HS-27A (cell line): ENCODE measurements at regions not wholly inside any gene's neighbourhood (a gene's known extent, or its start where the extent isn't known, plus 50 kb on each side); places are given as distances from the start of the nearest gene placed in this dataset.
"Not testable (repeated sequence)": the region's sequence is repeated elsewhere in the genome, so short reads cannot be mapped to it uniquely, and the experiment has no call there.

Experiments
- DNase-seq: peaks from one replicate; pipeline ENCODE4 v3.0.0-alpha.2; 2012; ENCODE audit warnings: low read depth, missing footprints

DNA sequence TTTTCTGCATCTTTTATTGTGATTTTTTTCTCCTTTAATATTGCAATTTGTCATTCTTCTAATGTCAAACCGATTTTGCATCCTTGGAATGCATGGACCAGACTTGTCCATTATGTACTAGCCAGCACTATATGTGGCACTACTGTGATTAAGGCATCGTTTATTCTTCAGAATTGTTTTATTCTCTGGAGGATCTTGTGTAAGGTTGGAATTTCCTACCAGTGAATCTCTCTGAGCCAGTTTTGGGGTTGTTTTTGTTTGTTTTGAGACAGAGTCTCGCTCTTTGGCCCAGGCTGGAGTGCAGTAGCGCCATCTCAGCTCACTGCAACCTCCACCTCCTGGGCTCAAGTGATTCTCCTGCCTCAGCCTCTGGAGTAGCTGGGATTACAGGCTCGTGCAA, 58.5 kb downstream of the IGLL5 start:
- no peak for DNase-seq

DNA sequence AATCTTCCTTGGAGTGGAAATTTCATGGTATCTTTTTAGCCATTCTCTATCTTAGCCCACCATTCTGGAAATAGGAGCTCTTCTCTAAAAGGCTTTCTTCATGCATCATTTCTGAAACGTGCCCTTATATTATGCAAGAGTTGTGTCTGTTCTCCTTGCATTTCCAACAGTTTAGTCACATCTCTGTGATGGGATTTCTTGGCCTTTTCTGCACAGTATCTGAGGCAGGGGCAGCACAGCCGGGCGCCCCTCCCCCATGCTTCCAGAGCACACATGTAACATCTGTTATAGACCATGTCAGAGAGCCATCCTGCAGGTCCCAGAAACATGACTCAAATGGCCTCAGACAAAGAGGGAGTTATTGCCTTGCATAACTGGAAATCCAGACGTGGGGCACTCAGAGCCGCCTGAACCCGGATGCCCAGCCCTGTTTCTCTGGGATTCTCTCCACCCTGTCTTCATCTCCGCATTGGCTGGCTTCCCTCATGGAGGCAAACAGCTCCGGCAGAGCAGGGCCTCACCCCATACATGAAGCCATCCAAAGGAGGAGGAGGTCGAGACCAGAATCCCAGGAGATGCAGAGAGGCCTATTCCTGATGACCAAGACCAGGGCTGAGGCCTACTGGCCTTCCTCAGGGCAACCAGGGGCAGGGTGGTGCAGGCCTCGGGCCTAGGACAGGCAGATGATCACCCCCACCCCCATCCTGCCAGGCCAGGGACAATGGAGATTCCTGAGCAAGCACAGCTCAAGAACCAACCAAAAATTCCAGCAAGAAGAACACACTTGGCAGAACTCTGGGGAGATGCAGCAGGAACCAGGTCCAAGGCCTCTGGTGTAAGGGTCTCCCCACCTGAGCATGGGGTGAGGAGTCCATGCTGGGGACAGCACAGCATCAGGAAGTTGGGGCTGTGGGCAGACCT, 61.3 kb downstream of the IGLL5 start:
- DNase-seq = no peak

DNA sequence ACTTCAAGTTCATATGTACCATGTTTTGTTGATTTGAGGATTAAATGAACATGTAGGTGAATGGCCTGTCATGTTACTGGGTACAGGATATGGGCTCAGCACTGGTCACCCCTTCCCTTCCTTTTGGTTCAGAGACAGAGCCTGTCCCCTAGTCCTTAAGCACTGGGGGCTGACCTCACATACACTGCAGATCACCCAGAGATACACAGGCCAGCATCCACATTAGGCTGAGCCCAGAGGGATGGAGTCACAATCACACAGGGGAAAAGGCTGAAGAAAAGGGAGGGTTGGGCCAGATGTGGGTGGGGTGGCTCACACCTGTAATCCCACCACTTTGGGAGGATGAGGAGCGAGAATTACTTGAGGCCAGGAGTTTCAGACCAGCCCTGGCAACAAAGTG, 62.3 kb downstream of the IGLL5 start:
- no peak for DNase-seq

DNA sequence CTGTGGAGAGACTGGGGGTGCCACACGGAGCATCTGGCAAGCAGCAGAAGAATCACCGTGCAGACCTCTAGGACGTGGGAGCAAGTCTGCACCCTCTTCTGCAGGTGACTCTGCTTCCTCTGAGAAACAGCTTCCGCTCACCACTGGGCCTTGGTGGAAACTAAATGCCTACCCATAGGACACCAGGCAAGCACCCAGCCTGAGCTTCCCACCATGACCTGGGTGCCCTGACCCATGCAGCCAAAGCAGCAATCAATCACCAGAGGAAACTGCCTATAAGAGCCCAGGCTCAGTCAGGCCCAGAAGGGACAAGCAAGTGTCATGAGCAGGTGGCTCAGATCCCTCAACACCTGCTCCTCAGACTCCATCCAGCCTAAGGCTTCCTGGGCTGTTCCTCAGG, 63.4 kb downstream of the IGLL5 start:
- DNase-seq = no peak

DNA sequence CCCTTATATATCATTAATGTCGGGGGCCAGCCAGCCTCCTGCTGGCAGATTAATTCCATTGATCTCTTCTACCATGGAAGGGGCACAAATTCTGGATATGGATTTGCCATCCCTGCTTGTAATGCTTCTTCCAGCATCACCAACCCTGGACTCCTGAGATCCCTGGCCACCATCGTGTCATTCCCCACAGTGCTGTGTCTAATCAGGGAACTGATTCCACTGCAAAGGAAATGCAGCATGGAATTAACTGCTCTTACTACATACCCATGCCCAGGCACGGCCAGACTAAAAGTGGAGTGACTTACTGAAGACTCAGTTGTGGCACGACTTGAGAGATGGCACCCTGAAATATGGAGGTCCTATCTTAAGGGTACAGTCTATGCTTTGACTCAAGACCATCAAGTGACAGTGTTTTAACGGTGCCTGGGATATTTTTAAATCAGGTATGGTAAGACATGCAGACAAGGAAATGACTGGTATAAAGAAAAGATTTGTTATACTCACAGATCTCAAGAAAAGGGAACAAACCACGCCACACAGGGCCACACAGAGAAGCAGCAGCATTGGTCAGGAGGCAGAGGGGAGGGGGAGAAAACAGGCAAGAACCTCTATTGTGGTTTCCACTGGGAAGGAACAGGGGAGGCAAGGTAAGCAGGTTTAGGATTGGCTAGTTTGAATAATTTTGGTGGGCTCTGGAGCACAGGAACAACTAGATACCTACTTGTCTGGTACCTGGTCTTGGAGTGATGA, 65.1 kb downstream of the IGLL5 start:
- DNase-seq = no peak

DNA sequence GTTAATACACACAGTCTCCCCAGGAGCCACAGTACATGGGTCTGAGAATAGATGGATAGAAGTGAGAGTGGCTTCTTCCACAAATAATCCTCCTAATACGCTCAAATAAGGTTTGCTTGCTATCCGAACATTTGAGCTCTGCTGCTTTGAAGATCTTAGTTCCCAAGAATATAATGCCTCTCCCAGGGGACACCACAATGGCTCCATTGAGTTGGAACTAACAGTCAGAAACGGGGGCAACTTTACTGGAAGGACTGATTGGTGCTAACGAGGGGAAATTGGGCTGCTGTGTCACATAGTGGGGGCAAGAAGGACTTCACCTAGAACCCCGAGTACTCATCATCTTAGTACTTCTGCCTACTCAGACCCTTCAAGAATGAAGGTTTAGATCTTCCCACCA, 66.2 kb downstream of the IGLL5 start:
- no peak for DNase-seq

DNA sequence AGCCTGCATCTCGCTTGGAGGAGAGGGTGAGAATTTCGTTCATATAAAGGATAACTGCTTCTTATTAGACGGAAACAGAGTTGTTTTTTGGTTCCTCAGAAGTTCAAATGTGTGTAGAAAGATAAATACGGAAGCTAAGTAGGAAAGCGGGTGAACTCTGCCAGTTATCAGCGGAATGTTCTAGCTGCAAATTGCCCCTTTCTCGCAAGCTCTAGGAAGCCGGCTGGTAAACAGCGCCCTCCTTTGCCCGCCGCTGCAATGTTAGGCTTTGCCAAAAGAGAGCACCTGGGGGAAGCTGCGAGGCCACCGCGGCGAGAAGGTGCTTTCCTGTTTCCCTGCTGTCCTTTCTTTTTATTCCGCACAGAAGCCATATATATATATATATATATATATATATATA, 67.0 kb downstream of the IGLL5 start:
- DNase-seq = no peak

DNA sequence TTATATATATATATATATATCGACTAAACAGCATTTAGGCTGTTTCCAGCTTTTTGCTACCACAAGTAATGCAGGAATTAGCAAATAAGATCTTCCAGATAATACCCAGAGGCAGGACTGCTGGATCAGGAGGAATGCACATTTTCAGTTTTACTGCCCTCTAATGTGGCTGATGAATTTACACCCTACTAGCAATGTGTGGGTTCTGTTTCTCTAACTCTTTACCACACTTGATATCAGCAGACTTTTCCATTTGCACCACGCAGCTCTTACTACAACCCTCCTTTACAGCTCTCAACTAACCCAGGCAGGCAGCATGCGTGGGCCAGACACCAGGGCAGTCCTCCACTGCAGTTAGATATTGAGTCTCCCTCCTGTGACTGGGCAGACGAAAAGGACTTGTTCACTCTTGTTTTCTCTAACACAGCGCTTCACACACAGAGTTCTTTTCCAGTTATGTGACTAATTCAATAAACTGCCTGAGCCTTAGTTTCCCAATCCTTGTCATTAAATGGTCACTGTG, 67.7 kb downstream of the IGLL5 start:
- no peak for DNase-seq

DNA sequence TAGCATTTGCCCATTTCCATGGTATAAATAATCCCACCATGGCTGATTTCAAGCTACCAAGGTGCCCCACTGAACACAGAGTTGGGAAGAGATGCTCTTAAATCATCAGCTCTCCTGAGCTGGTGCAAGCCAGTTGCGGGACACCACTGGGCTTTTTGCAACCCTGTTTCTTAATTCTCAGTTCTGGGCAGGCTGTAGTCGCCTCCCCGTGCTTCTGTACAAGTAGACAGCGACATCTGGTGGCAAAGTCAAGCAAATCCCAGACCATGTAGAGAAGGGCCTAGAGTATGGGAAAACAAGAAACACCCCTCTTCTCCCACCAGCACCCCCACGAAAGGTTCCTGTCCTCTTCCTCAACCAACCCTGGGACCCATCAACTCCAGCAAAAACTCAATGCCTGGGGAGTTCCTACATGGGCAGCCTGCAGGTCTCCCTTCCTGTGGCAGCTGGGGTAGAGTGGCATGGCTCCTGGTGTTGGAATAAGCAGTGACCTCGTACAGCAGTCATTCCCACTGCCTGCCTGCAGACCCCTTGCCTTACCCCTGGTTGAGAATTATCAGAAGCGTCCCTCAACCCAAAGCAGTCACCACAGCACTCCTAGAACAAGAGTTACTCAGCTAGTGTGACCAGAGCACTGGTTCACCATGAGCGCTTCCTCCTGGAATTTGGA, 68.4 kb downstream of the IGLL5 start:
- DNase-seq = peak; percentile 4

DNA sequence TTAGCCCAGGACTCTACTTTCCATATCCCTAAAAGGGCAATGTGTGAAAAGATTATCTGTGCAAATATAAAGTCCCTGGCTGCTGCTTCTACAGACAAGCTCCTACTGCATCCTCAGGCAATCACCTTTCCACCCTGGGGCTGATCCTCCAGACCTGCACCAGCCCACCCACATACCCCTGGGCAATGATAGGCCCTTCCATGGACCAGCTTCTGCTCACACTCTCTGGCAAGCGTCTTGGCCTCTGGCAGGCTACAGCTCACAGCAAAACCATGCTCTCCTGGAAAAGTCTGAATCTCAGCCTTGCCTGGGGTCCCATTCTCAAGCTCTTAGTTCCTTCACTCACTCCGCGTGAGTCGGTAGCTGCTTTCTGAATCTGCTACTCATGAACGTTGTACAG, 69.5 kb downstream of the IGLL5 start:
- no peak for DNase-seq

DNA sequence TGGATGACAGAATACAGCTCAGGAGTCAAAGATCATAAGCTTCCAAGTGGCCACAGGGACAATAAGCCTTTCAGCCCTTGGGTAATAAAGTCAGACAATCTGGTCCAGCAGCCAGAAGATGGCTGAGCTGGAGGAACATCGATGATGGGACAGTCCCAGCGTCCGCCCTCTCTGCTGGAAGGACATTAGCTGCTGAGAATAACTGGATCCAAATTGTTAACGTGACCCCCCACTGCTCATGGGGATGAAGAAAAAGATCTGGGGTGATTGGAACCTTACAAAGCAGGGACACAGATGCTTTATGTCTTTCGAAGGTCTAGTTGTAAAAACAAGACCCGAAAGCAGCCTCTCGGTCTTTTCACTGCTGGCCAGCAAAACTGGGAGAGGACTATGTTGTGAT, 71.0 kb downstream of the IGLL5 start:
- no peak for DNase-seq

DNA sequence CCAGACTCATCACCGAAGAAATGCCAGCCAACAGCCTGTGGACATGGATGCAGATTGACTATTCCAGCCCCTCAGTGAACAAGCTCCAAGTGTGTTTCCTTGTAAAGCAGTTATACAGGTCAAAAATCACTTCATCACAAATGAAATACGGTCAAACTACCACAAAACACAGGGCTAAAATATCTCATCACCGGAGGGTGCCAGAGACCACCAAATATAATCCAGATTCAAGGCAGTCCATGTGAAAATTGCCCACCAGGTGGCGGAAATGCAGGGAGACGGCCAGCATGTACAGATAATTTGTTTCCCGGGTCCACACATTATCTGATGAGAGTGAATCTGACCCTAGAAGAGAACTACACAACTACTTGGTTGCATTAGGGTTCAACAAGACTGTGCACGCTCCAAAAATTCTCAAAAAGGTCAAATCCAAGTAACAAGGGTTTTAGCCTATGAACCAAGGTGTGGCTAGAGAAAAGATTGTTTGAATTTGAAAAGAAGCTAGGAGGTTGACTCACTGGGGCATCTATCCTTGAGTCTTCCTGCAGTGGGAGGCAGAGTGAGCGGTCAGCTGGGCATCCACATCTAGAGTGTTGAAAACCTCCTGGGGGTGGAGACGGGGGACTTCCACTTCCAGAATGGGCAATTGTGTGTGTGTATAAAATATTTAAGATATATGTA, 71.7 kb downstream of the IGLL5 start:
- DNase-seq = peak; percentile 39

DNA sequence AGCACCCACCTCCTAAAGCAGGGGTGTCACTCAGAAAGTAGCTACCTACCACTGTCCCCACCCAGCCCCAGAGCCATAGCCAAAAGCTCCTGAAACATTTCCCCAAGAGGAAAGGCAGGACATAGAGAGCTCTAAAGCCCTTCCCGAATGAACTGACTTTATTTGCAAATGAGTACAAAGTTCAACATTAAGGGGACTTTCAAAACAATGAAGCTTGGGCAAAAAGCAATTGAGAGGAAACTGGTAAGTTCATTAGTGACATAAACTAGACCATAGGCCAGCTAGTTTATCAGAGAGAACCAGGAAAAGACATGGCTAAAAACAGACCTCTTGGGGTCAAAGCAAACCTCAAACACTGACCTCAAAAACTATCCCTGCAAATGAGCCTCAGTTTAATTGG, 72.7 kb downstream of the IGLL5 start:
- DNase-seq = no peak

DNA sequence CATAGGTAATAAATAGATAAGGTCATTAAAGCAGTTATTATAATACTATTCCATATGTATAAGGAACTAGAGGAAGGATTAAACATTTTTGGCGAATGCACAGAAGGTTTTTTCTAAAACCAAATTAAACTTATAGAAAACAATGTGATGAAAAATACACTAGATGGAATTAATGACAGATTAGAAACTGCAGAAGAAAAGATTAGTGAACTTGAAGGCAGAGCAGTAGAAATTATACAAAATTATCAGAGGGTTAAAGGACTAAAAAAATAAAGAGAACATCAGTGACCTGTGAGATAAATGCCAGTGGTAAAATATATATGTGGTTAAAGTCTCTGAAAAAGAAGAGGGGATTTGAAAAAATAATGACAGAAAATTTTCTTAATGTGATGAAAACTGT, 74.0 kb downstream of the IGLL5 start:
- no peak for DNase-seq

DNA sequence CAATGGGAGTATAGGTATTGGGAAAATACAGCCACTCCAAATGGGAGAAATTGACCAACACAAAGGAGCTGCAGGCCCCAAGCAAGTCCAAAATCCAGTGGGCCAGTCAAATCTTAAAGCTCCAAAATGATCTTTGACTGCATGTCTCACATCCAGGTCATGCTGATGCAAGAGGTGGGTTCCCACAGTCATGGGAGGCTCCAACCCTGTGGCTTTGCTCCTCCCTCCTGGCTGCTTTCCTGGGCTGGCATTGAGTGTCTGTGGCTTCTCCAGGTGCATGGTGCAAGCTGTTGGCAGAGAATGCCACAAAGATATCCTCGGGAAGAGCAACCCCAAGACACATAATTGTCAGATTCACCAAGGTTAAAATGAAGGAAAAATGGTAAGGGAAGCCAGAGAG, 80.8 kb downstream of the IGLL5 start:
- DNase-seq = no peak

DNA sequence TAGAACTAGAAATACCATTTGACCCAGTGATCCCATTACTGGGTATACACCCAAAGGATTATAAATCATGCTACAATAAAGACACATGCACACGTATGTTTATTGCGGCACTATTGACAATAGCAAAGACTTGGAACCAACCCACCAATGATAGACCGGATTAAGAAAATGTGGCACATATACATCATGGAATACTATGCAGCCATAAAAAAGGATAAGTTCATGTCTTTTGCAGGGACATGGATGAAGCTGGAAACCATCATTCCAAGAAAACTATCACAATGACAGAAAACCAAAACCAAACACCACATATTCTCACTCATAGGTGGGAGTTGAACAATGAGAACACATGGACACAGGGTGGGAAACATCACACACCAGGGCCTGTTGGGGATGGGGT, 85.0 kb downstream of the IGLL5 start:
- DNase-seq = not testable (repeated sequence)

DNA sequence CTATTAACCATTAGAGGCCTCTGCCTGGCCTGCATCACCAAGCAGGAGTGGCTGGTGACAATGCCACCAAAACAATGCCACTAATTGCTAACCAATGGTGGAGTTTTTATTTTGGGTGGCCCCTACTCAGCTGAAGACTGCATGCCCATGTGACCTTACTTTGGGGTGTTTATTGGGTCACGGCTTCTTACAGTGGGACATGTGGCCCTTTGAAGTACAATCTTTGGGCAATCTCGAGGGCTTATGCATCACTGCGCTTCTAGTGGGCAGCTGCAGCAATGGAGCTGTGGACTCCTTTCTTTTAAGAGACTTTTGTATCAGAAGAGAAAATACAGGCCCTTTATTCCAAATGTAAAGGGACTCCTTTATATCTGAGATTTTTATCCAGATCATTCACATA, 85.7 kb downstream of the IGLL5 start:
- no peak for DNase-seq

DNA sequence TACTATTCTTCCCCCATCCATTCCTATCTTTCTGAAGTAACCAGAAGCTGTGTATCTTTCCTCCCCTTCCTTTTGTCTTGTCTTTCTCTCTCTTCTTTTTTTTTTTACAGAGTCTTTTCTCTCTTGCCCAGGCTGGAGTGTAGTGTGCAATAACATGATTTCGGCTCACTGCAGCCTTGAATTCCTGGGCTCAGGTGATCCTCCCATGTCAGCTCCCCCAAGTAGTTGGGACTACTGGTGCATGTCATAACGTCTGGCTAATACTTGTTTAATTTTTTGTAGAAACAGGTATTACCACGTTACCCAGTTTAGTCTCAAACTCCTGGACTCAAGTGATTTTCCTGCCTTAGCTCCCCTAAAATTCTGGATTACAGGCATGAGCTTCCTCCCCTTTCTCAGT, 86.5 kb downstream of the IGLL5 start:
- DNase-seq = no peak

DNA sequence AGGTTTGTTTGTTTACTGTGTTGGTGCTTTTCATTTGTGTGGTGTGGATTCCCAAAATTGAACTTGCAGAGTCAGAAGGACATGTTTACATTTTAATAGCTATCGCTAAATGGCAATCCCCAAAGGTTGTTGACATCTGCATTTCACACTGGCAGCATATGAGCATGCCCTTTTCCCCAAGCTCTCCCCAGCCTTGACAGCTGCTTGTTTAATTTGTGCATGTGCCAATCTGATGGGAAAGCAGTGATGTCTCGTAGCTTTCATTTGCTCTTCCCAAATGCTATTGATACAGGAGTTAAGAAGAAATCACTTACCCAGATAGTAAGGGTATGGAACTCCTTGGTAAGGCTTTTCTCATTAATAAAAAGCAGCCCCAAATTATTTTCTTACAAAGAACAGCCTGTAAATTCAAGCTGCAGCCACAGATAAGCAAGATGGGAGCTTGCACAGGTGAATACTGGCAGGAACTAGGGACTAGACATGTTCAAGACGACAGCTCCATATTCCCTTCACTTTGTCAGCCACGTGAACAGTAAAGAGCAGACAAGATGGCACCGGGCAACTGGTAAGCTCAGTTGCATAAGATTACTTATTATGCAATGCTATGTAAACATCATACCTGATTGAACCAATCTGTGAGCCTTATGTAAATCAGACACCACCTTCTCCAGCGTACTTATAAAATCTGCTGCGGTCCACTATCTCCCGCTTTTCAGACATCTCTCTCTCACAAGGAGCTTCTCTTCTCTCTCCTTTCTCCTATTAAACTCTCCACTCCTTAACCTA, 87.4 kb downstream of the IGLL5 start:
- no peak for DNase-seq

DNA sequence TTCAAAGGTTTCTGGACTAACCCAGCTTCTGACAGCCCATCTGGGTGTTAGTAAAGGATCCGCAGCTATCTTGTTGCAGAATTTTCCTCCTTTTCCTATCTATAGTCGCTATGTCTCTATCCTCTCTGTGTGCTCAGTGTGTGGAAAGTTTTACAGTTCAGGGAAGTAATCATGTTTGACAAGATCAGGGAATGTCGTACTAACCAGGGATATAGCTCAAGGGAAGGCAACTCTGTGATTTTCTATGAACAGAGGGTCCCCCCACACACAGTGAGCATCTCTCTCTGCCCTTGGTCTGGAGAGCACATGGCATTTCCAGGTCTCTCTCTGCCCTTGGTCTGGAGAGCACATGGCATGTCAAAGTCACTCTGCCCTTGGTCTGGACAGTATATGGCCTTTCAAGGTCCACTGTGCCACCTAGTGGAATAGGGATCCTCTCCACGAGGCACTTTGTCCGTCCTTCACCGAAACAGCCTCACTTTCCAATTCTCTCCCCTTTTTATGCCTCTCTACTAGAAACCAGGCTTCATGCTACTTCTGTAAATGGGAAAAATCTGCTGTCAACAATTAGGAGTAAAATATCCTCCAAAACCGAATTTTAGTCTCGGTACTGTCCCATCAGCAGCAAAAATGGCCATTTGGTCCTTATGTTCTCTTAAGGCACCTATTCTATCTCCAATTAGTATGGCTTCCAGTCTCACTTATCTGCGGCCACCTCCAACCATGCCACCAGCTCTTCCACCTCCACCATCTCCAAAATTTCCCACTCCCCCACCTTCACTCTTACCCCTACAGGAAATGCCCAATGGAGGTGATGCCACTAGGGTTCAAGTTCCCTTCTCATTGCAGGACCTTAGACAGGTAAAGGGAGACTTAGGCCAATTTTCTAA, 88.7 kb downstream of the IGLL5 start:
- DNase-seq = no peak
